ENCODE measurements at regions not wholly inside any gene's neighbourhood (a gene's known extent, or its start where the extent isn't known, plus 50 kb on each side); places are given as distances from the start of the nearest gene placed in this dataset.

GRCh38 chr2:74747411-74748080 lies 86.4 kb upstream of the HK2 start:
- TF ChIP-seq GATA2 (IDR thresholded peaks at IDR 0.05; ENCODE audit: low read depth, low read length), result no peak
- no peak for TF ChIP-seq GATA3 (IDR thresholded peaks at IDR 0.05; ENCODE audit: low read depth, low read length)

- TF ChIP-seq GATA3 (IDR thresholded peaks at IDR 0.05; ENCODE audit: low read depth, low read length) (no peak), GATA2 (IDR thresholded peaks at IDR 0.05; ENCODE audit: low read depth, low read length) (no peak)
Measured at GRCh38 chr2:74748665-74749064, 85.3 kb upstream of the HK2 start.

GRCh38 chr2:74749432-74749831 lies 84.5 kb upstream of the HK2 start:
- TF ChIP-seq GATA2 (IDR thresholded peaks at IDR 0.05; ENCODE audit: low read depth, low read length), result peak; percentile 72
- TF ChIP-seq GATA3 (IDR thresholded peaks at IDR 0.05; ENCODE audit: low read depth, low read length), result no peak

GRCh38 chr2:74751981-74752851 lies 81.7 kb upstream of the HK2 start:
- TF ChIP-seq GATA3 (IDR thresholded peaks at IDR 0.05; ENCODE audit: low read depth, low read length) (no peak), GATA2 (IDR thresholded peaks at IDR 0.05; ENCODE audit: low read depth, low read length) (no peak)

- TF ChIP-seq GATA3 (IDR thresholded peaks at IDR 0.05; ENCODE audit: low read depth, low read length) (no peak), GATA2 (IDR thresholded peaks at IDR 0.05; ENCODE audit: low read depth, low read length) (no peak)
Measured at GRCh38 chr2:74755386-74755785, 78.5 kb upstream of the HK2 start.

- no peak for TF ChIP-seq GATA3 (IDR thresholded peaks at IDR 0.05; ENCODE audit: low read depth, low read length)
- TF ChIP-seq GATA2 (IDR thresholded peaks at IDR 0.05; ENCODE audit: low read depth, low read length), result no peak
Measured at GRCh38 chr2:74756356-74756890, 77.5 kb upstream of the HK2 start.

- TF ChIP-seq GATA2 (IDR thresholded peaks at IDR 0.05; ENCODE audit: low read depth, low read length) (no peak), GATA3 (IDR thresholded peaks at IDR 0.05; ENCODE audit: low read depth, low read length) (no peak)
Measured at GRCh38 chr2:74759986-74760385, 73.9 kb upstream of the HK2 start.

GRCh38 chr2:74760875-74761630 lies 72.9 kb upstream of the HK2 start:
- no peak for TF ChIP-seq GATA2 (IDR thresholded peaks at IDR 0.05; ENCODE audit: low read depth, low read length)
- TF ChIP-seq GATA3 (IDR thresholded peaks at IDR 0.05; ENCODE audit: low read depth, low read length), result no peak

GRCh38 chr2:74762789-74763188 lies 71.1 kb upstream of the HK2 start:
- no peak for TF ChIP-seq GATA2 (IDR thresholded peaks at IDR 0.05; ENCODE audit: low read depth, low read length)
- TF ChIP-seq GATA3 (IDR thresholded peaks at IDR 0.05; ENCODE audit: low read depth, low read length), result no peak

GRCh38 chr2:74763962-74764428 lies 69.9 kb upstream of the HK2 start:
- TF ChIP-seq GATA3 (IDR thresholded peaks at IDR 0.05; ENCODE audit: low read depth, low read length) (no peak), GATA2 (IDR thresholded peaks at IDR 0.05; ENCODE audit: low read depth, low read length) (no peak)

- no peak for TF ChIP-seq GATA3 (IDR thresholded peaks at IDR 0.05; ENCODE audit: low read depth, low read length)
- TF ChIP-seq GATA2 (IDR thresholded peaks at IDR 0.05; ENCODE audit: low read depth, low read length), result no peak
Measured at GRCh38 chr2:74764429-74765272, 69.3 kb upstream of the HK2 start.

GRCh38 chr2:74766780-74767179 lies 67.1 kb upstream of the HK2 start:
- TF ChIP-seq GATA3 (IDR thresholded peaks at IDR 0.05; ENCODE audit: low read depth, low read length), result no peak
- TF ChIP-seq GATA2 (IDR thresholded peaks at IDR 0.05; ENCODE audit: low read depth, low read length), result no peak

- TF ChIP-seq GATA3 (IDR thresholded peaks at IDR 0.05; ENCODE audit: low read depth, low read length) (no peak), GATA2 (IDR thresholded peaks at IDR 0.05; ENCODE audit: low read depth, low read length) (no peak)
Measured at GRCh38 chr2:74767618-74768017, 66.3 kb upstream of the HK2 start.

Data from SH-SY5Y (cell line).